GM23338 (cell line): ENCODE measurements at regions not wholly inside any gene's neighbourhood (a gene's known extent, or its start where the extent isn't known, plus 50 kb on each side); places are given as distances from the start of the nearest gene placed in this dataset.

Experiments
- ATAC-seq: fragments of 200-7000 bp; cut with Tn5 transposase; 3 replicates; pipeline ENCODE4 v1.9.1; 2020
- DNase-seq: peaks from one replicate; pipeline ENCODE4 v3.0.0-alpha.2; 2015; ENCODE audit warnings: low spot score
- H2AFZ ChIP-seq: fragments of 200-600 bp; sonication (generic); 2 replicates; pipeline ENCODE4 v1.8.0; 2016; ENCODE audit warnings: antibody characterized with exemption, mild to moderate bottlenecking, moderate library complexity
- H3F3A ChIP-seq: fragments of 200-600 bp; sonication (generic); replicated peaks from 2 replicates; pipeline ENCODE4 v1.8.0; 2017; ENCODE audit warnings: antibody characterized with exemption, mixed run types, low read depth
- H3K27ac ChIP-seq: fragments of 200-600 bp; sonication (generic); 2 replicates; pipeline ENCODE4 v1.6.1; 2016; ENCODE audit warnings: low read depth
- H3K27me3 ChIP-seq: fragments of 200-600 bp; sonication (generic); 2 replicates; pipeline ENCODE4 v1.8.0; 2016; ENCODE audit warnings: mild to moderate bottlenecking, mixed run types, moderate library complexity; ENCODE audit not compliant: insufficient read depth
- H3K36me3 ChIP-seq: fragments of 200-600 bp; sonication (generic); 2 replicates; pipeline ENCODE4 v1.8.0; 2016; ENCODE audit warnings: mild to moderate bottlenecking; ENCODE audit not compliant: insufficient read depth
- H3K4me1 ChIP-seq: fragments of 200-600 bp; sonication (generic); 2 replicates; pipeline ENCODE4 v1.8.0; 2016; ENCODE audit warnings: mild to moderate bottlenecking, moderate library complexity; ENCODE audit not compliant: insufficient read depth
- H3K4me2 ChIP-seq: fragments of 200-600 bp; sonication (generic); 2 replicates; pipeline ENCODE4 v1.7.1; 2017; ENCODE audit warnings: mixed run types
- H3K4me3 ChIP-seq: fragments of 200-600 bp; sonication (generic); 2 replicates; pipeline ENCODE4 v1.6.1; 2016; ENCODE audit warnings: mixed run types
- H3K79me2 ChIP-seq: fragments of 200-600 bp; sonication (generic); replicated peaks from 2 replicates; pipeline ENCODE4 v1.8.0; 2017; ENCODE audit warnings: mild to moderate bottlenecking; ENCODE audit not compliant: insufficient read depth
- H3K9me2 ChIP-seq: fragments of 200-600 bp; sonication (generic); 2 replicates; pipeline ENCODE4 v1.8.0; 2017; ENCODE audit not compliant: insufficient read depth
- H4K20me1 ChIP-seq: fragments of 200-600 bp; sonication (generic); replicated peaks from 2 replicates; pipeline ENCODE4 v1.8.0; 2017; ENCODE audit warnings: mild to moderate bottlenecking; ENCODE audit not compliant: insufficient read depth
- H3K27ac Mint-ChIP-seq: 2 replicates; pipeline ENCODE4 v1.8.0; 2020; ENCODE audit warnings: inconsistent platforms, mild to moderate bottlenecking, moderate library complexity, mixed read lengths
- H3K27me3 Mint-ChIP-seq: 3 replicates; pipeline ENCODE4 v1.8.0; 2022; ENCODE audit warnings: low read depth, mild to moderate bottlenecking, moderate library complexity, mixed read lengths, inconsistent platforms; ENCODE audit not compliant: insufficient read depth, poor library complexity
- H3K36me3 Mint-ChIP-seq: 3 replicates; pipeline ENCODE4 v1.8.0; 2021; ENCODE audit warnings: low read depth, mild to moderate bottlenecking, inconsistent platforms, moderate library complexity, mixed read lengths
- H3K4me1 Mint-ChIP-seq: 3 replicates; pipeline ENCODE4 v1.8.0; 2020; ENCODE audit warnings: mild to moderate bottlenecking, inconsistent platforms, mixed read lengths
- H3K4me3 Mint-ChIP-seq: 3 replicates; pipeline ENCODE4 v1.8.0; 2021; ENCODE audit warnings: moderate library complexity, mild to moderate bottlenecking, inconsistent platforms, mixed read lengths
- H3K9me3 Mint-ChIP-seq: 3 replicates; pipeline ENCODE4 v1.8.0; 2020; ENCODE audit warnings: moderate library complexity, mild to moderate bottlenecking, inconsistent platforms, mixed read lengths
- CREB1 ChIP-seq: fragments of 250-450 bp; sonication (Bioruptor Pico); IDR thresholded peaks from 2 replicates; pipeline ENCODE4 v1.5.0; 2020; ENCODE audit warnings: low read depth, mild to moderate bottlenecking, moderate library complexity
- EZH2 ChIP-seq: fragments of 200-600 bp; sonication (generic); IDR thresholded peaks from one replicate; pipeline ENCODE4 v1.8.0; 2017; ENCODE audit warnings: antibody characterized with exemption, mild to moderate bottlenecking, low read depth; ENCODE audit not compliant: unreplicated experiment
- EZH2phosphoT487 ChIP-seq: fragments of 200-600 bp; sonication (generic); IDR thresholded peaks from one replicate; pipeline ENCODE4 v1.8.1; 2018; ENCODE audit warnings: antibody characterized with exemption; ENCODE audit not compliant: unreplicated experiment
- JUNB ChIP-seq: IDR thresholded peaks from one replicate; pipeline ENCODE4 v1.6.1; 2016; ENCODE audit warnings: antibody characterized with exemption; ENCODE audit not compliant: unreplicated experiment
- NANOG ChIP-seq: IDR thresholded peaks from 2 replicates; pipeline ENCODE4 v1.6.1; 2016; ENCODE audit warnings: antibody characterized with exemption, borderline replicate concordance
- POLR2AphosphoS5 ChIP-seq: IDR thresholded peaks from 2 replicates; pipeline ENCODE4 v1.6.1; 2016; ENCODE audit warnings: antibody characterized with exemption, low read depth
- STAT1 ChIP-seq: IDR thresholded peaks from one replicate; pipeline ENCODE4 v1.6.1; 2016; ENCODE audit warnings: antibody characterized with exemption; ENCODE audit not compliant: unreplicated experiment
- ZNF114 ChIP-seq: fragments of 250-450 bp; sonication (Bioruptor Pico); IDR thresholded peaks from 2 replicates; pipeline ENCODE4 v1.5.0; 2020; ENCODE audit warnings: mild to moderate bottlenecking, moderate library complexity
- ZNF331 ChIP-seq: fragments of 250-450 bp; sonication (Bioruptor Pico); IDR thresholded peaks from 2 replicates; pipeline ENCODE4 v1.5.0; 2020; ENCODE audit warnings: low read depth, mild to moderate bottlenecking, moderate library complexity
- TF ChIP-seq, protein P1 (sequence below), 2 experiments: fragments of 200-600 bp in 1 of 2; sonication (generic) in 1 of 2; conservative IDR thresholded peaks; 2 replicates each; pipeline versions ENCODE4 v1.5.1 to v1.6.1; 2016 to 2017; ENCODE audit warnings: antibody characterized with exemption in 2 of 2, low read depth in 2 of 2, mild to moderate bottlenecking in 2 of 2, moderate library complexity in 1 of 2
- TF ChIP-seq, protein P2 (sequence below): IDR thresholded peaks from one replicate; pipeline ENCODE4 v1.6.1; 2018; ENCODE audit warnings: antibody characterized with exemption; ENCODE audit not compliant: unreplicated experiment
- TF ChIP-seq, protein P3 (sequence below): fragments of 250-450 bp; sonication (Bioruptor Pico); IDR thresholded peaks from 2 replicates; pipeline ENCODE4 v1.5.0; 2020; ENCODE audit warnings: mild to moderate bottlenecking, moderate library complexity
- TF ChIP-seq, protein P4 (sequence below): IDR thresholded peaks from 2 replicates; pipeline ENCODE4 v1.6.1; 2016; ENCODE audit warnings: antibody characterized with exemption

DNA sequence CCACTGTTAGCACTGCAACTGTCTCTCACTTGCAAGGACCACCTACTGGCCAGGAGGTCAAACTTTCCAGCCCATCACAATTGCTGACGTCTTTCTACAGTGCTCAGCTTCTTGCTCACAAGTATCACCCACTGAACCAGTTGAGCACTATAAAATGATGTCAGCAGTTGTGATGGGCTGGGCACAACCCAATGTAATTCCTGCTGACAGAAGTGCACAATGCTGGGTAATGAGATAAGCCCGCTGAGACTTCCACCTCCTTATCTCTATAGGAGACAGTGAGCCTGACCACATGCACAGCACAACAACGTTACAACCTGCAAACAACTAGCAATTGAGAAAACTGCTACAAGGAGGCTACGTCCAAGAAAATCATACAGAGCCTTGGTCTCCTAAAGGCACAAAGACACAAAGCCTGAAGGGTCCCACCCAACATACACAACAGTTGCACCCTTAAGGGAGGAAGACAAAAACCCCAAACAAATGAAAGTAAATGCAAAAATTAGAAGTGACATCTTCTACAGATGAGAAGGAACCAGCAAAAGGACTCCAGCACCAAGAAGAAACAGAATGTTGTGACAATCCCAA, 273.2 kb downstream of the LIG4 start:
- no peak overlapping the region for H3K4me3 Mint-ChIP-seq
- no peak overlapping the region for H2AFZ ChIP-seq
- H3K36me3 Mint-ChIP-seq, result no peaks in the 10 kb centered on the region
- no peak overlapping the region for H3K27ac Mint-ChIP-seq
- H3K36me3 ChIP-seq, result no peaks in the 10 kb centered on the region
- no peaks in the 10 kb centered on the region for H3F3A ChIP-seq
- TF ChIP-seq, protein P1, sequence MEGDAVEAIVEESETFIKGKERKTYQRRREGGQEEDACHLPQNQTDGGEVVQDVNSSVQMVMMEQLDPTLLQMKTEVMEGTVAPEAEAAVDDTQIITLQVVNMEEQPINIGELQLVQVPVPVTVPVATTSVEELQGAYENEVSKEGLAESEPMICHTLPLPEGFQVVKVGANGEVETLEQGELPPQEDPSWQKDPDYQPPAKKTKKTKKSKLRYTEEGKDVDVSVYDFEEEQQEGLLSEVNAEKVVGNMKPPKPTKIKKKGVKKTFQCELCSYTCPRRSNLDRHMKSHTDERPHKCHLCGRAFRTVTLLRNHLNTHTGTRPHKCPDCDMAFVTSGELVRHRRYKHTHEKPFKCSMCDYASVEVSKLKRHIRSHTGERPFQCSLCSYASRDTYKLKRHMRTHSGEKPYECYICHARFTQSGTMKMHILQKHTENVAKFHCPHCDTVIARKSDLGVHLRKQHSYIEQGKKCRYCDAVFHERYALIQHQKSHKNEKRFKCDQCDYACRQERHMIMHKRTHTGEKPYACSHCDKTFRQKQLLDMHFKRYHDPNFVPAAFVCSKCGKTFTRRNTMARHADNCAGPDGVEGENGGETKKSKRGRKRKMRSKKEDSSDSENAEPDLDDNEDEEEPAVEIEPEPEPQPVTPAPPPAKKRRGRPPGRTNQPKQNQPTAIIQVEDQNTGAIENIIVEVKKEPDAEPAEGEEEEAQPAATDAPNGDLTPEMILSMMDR (conservative IDR thresholded peaks at IDR 0.05; ENCODE audit: low read depth in 2 of 2), result no peak
- no peak for TF ChIP-seq ZNF114 (CRISPR knock-in tag)
- no peak for TF ChIP-seq EZH2
- TF ChIP-seq CREB1 (CRISPR knock-in tag), result no peak
- no peak for TF ChIP-seq EZH2phosphoT487
- TF ChIP-seq, protein P2, sequence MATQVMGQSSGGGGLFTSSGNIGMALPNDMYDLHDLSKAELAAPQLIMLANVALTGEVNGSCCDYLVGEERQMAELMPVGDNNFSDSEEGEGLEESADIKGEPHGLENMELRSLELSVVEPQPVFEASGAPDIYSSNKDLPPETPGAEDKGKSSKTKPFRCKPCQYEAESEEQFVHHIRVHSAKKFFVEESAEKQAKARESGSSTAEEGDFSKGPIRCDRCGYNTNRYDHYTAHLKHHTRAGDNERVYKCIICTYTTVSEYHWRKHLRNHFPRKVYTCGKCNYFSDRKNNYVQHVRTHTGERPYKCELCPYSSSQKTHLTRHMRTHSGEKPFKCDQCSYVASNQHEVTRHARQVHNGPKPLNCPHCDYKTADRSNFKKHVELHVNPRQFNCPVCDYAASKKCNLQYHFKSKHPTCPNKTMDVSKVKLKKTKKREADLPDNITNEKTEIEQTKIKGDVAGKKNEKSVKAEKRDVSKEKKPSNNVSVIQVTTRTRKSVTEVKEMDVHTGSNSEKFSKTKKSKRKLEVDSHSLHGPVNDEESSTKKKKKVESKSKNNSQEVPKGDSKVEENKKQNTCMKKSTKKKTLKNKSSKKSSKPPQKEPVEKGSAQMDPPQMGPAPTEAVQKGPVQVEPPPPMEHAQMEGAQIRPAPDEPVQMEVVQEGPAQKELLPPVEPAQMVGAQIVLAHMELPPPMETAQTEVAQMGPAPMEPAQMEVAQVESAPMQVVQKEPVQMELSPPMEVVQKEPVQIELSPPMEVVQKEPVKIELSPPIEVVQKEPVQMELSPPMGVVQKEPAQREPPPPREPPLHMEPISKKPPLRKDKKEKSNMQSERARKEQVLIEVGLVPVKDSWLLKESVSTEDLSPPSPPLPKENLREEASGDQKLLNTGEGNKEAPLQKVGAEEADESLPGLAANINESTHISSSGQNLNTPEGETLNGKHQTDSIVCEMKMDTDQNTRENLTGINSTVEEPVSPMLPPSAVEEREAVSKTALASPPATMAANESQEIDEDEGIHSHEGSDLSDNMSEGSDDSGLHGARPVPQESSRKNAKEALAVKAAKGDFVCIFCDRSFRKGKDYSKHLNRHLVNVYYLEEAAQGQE, result no peak
- no peak for TF ChIP-seq JUNB
- TF ChIP-seq, protein P3, sequence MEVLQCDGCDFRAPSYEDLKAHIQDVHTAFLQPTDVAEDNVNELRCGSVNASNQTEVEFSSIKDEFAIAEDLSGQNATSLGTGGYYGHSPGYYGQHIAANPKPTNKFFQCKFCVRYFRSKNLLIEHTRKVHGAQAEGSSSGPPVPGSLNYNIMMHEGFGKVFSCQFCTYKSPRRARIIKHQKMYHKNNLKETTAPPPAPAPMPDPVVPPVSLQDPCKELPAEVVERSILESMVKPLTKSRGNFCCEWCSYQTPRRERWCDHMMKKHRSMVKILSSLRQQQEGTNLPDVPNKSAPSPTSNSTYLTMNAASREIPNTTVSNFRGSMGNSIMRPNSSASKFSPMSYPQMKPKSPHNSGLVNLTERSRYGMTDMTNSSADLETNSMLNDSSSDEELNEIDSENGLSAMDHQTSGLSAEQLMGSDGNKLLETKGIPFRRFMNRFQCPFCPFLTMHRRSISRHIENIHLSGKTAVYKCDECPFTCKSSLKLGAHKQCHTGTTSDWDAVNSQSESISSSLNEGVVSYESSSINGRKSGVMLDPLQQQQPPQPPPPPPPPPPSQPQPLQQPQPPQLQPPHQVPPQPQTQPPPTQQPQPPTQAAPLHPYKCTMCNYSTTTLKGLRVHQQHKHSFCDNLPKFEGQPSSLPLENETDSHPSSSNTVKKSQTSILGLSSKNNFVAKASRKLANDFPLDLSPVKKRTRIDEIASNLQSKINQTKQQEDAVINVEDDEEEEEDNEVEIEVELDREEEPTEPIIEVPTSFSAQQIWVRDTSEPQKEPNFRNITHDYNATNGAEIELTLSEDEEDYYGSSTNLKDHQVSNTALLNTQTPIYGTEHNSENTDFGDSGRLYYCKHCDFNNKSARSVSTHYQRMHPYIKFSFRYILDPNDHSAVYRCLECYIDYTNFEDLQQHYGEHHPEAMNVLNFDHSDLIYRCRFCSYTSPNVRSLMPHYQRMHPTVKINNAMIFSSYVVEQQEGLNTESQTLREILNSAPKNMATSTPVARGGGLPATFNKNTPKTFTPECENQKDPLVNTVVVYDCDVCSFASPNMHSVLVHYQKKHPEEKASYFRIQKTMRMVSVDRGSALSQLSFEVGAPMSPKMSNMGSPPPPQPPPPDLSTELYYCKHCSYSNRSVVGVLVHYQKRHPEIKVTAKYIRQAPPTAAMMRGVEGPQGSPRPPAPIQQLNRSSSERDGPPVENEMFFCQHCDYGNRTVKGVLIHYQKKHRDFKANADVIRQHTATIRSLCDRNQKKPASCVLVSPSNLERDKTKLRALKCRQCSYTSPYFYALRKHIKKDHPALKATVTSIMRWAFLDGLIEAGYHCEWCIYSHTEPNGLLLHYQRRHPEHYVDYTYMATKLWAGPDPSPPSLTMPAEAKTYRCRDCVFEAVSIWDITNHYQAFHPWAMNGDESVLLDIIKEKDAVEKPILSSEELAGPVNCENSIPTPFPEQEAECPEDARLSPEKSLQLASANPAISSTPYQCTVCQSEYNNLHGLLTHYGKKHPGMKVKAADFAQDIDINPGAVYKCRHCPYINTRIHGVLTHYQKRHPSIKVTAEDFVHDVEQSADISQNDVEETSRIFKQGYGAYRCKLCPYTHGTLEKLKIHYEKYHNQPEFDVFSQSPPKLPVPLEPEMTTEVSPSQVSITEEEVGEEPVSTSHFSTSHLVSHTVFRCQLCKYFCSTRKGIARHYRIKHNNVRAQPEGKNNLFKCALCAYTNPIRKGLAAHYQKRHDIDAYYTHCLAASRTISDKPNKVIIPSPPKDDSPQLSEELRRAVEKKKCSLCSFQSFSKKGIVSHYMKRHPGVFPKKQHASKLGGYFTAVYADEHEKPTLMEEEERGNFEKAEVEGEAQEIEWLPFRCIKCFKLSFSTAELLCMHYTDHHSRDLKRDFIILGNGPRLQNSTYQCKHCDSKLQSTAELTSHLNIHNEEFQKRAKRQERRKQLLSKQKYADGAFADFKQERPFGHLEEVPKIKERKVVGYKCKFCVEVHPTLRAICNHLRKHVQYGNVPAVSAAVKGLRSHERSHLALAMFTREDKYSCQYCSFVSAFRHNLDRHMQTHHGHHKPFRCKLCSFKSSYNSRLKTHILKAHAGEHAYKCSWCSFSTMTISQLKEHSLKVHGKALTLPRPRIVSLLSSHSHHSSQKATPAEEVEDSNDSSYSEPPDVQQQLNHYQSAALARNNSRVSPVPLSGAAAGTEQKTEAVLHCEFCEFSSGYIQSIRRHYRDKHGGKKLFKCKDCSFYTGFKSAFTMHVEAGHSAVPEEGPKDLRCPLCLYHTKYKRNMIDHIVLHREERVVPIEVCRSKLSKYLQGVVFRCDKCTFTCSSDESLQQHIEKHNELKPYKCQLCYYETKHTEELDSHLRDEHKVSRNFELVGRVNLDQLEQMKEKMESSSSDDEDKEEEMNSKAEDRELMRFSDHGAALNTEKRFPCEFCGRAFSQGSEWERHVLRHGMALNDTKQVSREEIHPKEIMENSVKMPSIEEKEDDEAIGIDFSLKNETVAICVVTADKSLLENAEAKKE, result no peak
- TF ChIP-seq NANOG, result no peak
- TF ChIP-seq STAT1, result no peak
- TF ChIP-seq POLR2AphosphoS5, result no peak
- TF ChIP-seq ZNF331 (CRISPR knock-in tag), result no peak
- TF ChIP-seq, protein P4, sequence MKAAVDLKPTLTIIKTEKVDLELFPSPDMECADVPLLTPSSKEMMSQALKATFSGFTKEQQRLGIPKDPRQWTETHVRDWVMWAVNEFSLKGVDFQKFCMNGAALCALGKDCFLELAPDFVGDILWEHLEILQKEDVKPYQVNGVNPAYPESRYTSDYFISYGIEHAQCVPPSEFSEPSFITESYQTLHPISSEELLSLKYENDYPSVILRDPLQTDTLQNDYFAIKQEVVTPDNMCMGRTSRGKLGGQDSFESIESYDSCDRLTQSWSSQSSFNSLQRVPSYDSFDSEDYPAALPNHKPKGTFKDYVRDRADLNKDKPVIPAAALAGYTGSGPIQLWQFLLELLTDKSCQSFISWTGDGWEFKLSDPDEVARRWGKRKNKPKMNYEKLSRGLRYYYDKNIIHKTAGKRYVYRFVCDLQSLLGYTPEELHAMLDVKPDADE, result no peak
- no peaks in the 10 kb centered on the region for H3K27me3 ChIP-seq
- no peak overlapping the region for H3K27ac ChIP-seq
- H3K4me1 ChIP-seq, result no peaks in the 10 kb centered on the region
- H3K9me3 Mint-ChIP-seq, result no peaks in the 10 kb centered on the region
- no peak overlapping the region for H3K4me2 ChIP-seq
- ATAC-seq (no peak), DNase-seq (no peak)
- H4K20me1 ChIP-seq, result no peaks in the 10 kb centered on the region
- no peaks in the 10 kb centered on the region for H3K79me2 ChIP-seq
- no peaks in the 10 kb centered on the region for H3K27me3 Mint-ChIP-seq
- no peaks in the 10 kb centered on the region for H3K4me1 Mint-ChIP-seq
- peaks cover 2% of the 10 kb centered on the region; the same call in 1 of the 2 replicates for H3K9me2 ChIP-seq
- H3K4me3 ChIP-seq, result no peak overlapping the region
